H1 (cell line): ENCODE measurements at regions not wholly inside any gene's neighbourhood (a gene's known extent, or its start where the extent isn't known, plus 50 kb on each side); places are given as distances from the start of the nearest gene placed in this dataset.

ENCODE experiments used
- CTCF ChIA-PET: fragments of 300-600 bp; sonication (Branson Sonifier 250); formaldehyde crosslinking; loops from one replicate; lab custom pipeline; 2021; ENCODE audit not compliant: partially characterized antibody; lab: Charles Lee
- POLR2A ChIA-PET: fragments of 300-600 bp; sonication (Branson Sonifier 250); formaldehyde crosslinking; loops from one replicate; lab custom pipeline; 2021; ENCODE audit warnings: inconsistent platforms; ENCODE audit not compliant: partially characterized antibody; lab: Charles Lee
- DNase-seq, 2 experiments: peaks; one replicate each; pipeline versions ENCODE4 v3.0.0 to v3.0.0-alpha.2; 2010 to 2022; ENCODE audit warnings: low spot score in 2 of 2, low read depth in 1 of 2, mixed read lengths in 1 of 2
- FAIRE-seq: peaks from 2 replicates; lab custom pipeline; 2011; peaks lifted over from hg19 to GRCh38; lab: Jason Lieb, UNC
- H2AFZ ChIP-seq: 2 replicates; pipeline ENCODE4 v1.8.1; 2012; ENCODE audit warnings: low read length, inconsistent platforms
- H2AK5ac ChIP-seq: 2 replicates; pipeline ENCODE4 v1.6.1; 2013; ENCODE audit warnings: low read depth, low read length
- H2BK120ac ChIP-seq: replicated peaks from 2 replicates; pipeline ENCODE3; 2013; ENCODE audit warnings: low read depth, low read length, inconsistent platforms
- H2BK12ac ChIP-seq: 2 replicates; pipeline ENCODE4 v1.6.1; 2013; ENCODE audit warnings: low read depth, low read length
- H2BK15ac ChIP-seq: 2 replicates; pipeline ENCODE4 v1.6.1; 2013; ENCODE audit warnings: low read length
- H2BK20ac ChIP-seq: 2 replicates; pipeline ENCODE4 v1.6.1; 2013; ENCODE audit warnings: low read length
- H2BK5ac ChIP-seq: 2 replicates; pipeline ENCODE4 v1.6.1; 2013; ENCODE audit warnings: low read depth, low read length
- H3K14ac ChIP-seq: 2 replicates; pipeline ENCODE4 v1.6.1; 2013; ENCODE audit warnings: inconsistent platforms; ENCODE audit not compliant: insufficient read length
- H3K18ac ChIP-seq: 2 replicates; pipeline ENCODE4 v1.6.1; 2013; ENCODE audit warnings: low read length; ENCODE audit errors: extremely low read depth
- H3K23ac ChIP-seq: 2 replicates; pipeline ENCODE4 v1.6.1; 2013; ENCODE audit warnings: inconsistent platforms; ENCODE audit not compliant: insufficient read length
- H3K23me2 ChIP-seq: 2 replicates; pipeline ENCODE4 v1.6.1; 2013; ENCODE audit warnings: low read depth, low read length
- H3K27ac ChIP-seq: 2 replicates; pipeline ENCODE4 v1.6.1; 2011; ENCODE audit warnings: low read depth, low read length, inconsistent platforms
- H3K27me3 ChIP-seq, 4 experiments: replicated peaks in 1 of 4; 1 replicate in 1 of 4; 2 replicates in 3 of 4; pipeline versions ENCODE4 v1.6.1 to v1.8.1; 2011 to 2013; ENCODE audit warnings: low read length in 3 of 4, mild to moderate bottlenecking in 3 of 4, inconsistent platforms in 2 of 4, mixed read lengths in 2 of 4, moderate library complexity in 1 of 4; ENCODE audit not compliant: control insufficient read depth in 3 of 4, insufficient read depth in 3 of 4; ENCODE audit errors: extremely low read depth in 1 of 4
- H3K36me3 ChIP-seq, 4 experiments: 2 replicates each; pipeline versions ENCODE4 v1.6.1 to v1.8.1; 2011 to 2013; ENCODE audit warnings: mild to moderate bottlenecking in 4 of 4, low read length in 3 of 4, moderate library complexity in 2 of 4, control low read depth in 1 of 4, inconsistent platforms in 1 of 4; ENCODE audit not compliant: insufficient read depth in 4 of 4, control insufficient read depth in 2 of 4
- H3K4ac ChIP-seq: replicated peaks from 2 replicates; pipeline ENCODE3; 2013; ENCODE audit warnings: low read length, low read depth, mixed read lengths, inconsistent platforms; ENCODE audit not compliant: insufficient read length
- H3K4me1 ChIP-seq, 4 experiments: replicated peaks in 1 of 4; 1 replicate in 1 of 4; 2 replicates in 3 of 4; pipeline versions ENCODE4 v1.6.1 to v1.8.1; 2011 to 2013; ENCODE audit warnings: low read length in 3 of 4, inconsistent platforms in 2 of 4, mixed read lengths in 1 of 4; ENCODE audit not compliant: insufficient read depth in 4 of 4, control insufficient read depth in 3 of 4
- H3K4me2 ChIP-seq, 2 experiments: 2 replicates each; pipeline versions ENCODE4 v1.6.1 to v1.8.1; 2011 to 2013; ENCODE audit warnings: low read depth in 2 of 2, low read length in 2 of 2, control low read depth in 1 of 2, inconsistent platforms in 1 of 2, mild to moderate bottlenecking in 1 of 2; ENCODE audit not compliant: insufficient read depth in 1 of 2
- H3K4me3 ChIP-seq, 4 experiments: fragments of 200-600, 300-600 bp in 1 of 4; sonication (generic), shearing (Covaris generic), sonication (Bioruptor Twin) in 1 of 4; 2 replicates each; pipeline versions ENCODE4 v1.5.1 to v1.8.1; 2011 to 2016; ENCODE audit warnings: low read length in 4 of 4, low read depth in 3 of 4, control low read depth in 2 of 4, inconsistent platforms in 2 of 4, mild to moderate bottlenecking in 2 of 4, mixed read lengths in 1 of 4, moderate library complexity in 1 of 4; ENCODE audit not compliant: insufficient read depth in 2 of 4; ENCODE audit errors: extremely low read depth in 1 of 4
- H3K56ac ChIP-seq: replicated peaks from 2 replicates; pipeline ENCODE3; 2013; ENCODE audit warnings: low read depth, mild to moderate bottlenecking, mixed read lengths, low read length, inconsistent platforms; ENCODE audit not compliant: insufficient read length
- H3K79me1 ChIP-seq: 2 replicates; pipeline ENCODE4 v1.6.1; 2013; ENCODE audit warnings: low read depth, low read length, control low read depth
- H3K79me2 ChIP-seq, 2 experiments: 2 replicates each; pipeline versions ENCODE4 v1.6.1 to v1.8.1; 2012 to 2013; ENCODE audit warnings: low read length in 2 of 2, mild to moderate bottlenecking in 2 of 2, inconsistent platforms in 1 of 2; ENCODE audit not compliant: insufficient read depth in 2 of 2, control insufficient read depth in 1 of 2
- H3K9ac ChIP-seq, 4 experiments: replicated peaks in 1 of 4; 1 replicate in 1 of 4; 2 replicates in 3 of 4; pipeline versions ENCODE4 v1.6.1 to v1.8.1; 2011 to 2013; ENCODE audit warnings: low read depth in 3 of 4, low read length in 3 of 4, control low read depth in 2 of 4, mild to moderate bottlenecking in 2 of 4, moderate library complexity in 2 of 4, inconsistent platforms in 1 of 4; ENCODE audit errors: extremely low read depth in 1 of 4
- H3K9me3 ChIP-seq, 2 experiments: 2 replicates each; pipeline versions ENCODE4 v1.6.1 to v1.8.1; 2012 to 2013; ENCODE audit warnings: mild to moderate bottlenecking in 2 of 2, moderate library complexity in 2 of 2, control low read depth in 1 of 2, inconsistent platforms in 1 of 2, low read depth in 1 of 2, low read length in 1 of 2, mixed read lengths in 1 of 2; ENCODE audit not compliant: insufficient read depth in 2 of 2
- H4K20me1 ChIP-seq, 2 experiments: replicated peaks in 1 of 2; 2 replicates each; pipeline versions ENCODE3 to v1.8.1; 2011 to 2013; ENCODE audit warnings: inconsistent platforms in 2 of 2, low read length in 2 of 2, mild to moderate bottlenecking in 1 of 2; ENCODE audit not compliant: insufficient read depth in 2 of 2, control insufficient read depth in 1 of 2
- H4K5ac ChIP-seq: 2 replicates; pipeline ENCODE4 v1.6.1; 2013; ENCODE audit warnings: low read length, low read depth, mixed read lengths, inconsistent platforms; ENCODE audit not compliant: insufficient read length
- H4K8ac ChIP-seq: 2 replicates; pipeline ENCODE4 v1.8.0; 2013; ENCODE audit warnings: mild to moderate bottlenecking, moderate library complexity, low read length, inconsistent platforms; ENCODE audit not compliant: insufficient read depth; ENCODE audit errors: extremely low read depth
- H4K91ac ChIP-seq: replicated peaks from 2 replicates; pipeline ENCODE3; 2013; ENCODE audit warnings: low read length, mixed read lengths, inconsistent platforms; ENCODE audit not compliant: insufficient read length
- CHD1 ChIP-seq: IDR thresholded peaks from 2 replicates; pipeline ENCODE4 v1.6.1; 2012; ENCODE audit warnings: low read depth, low read length, improper control_type of control experiment
- EGR1 ChIP-seq: IDR thresholded peaks from 2 replicates; pipeline ENCODE4 v1.6.1; 2011; ENCODE audit warnings: low read depth, low read length, borderline replicate concordance
- EZH2 ChIP-seq: fragments of 200-600 bp; sonication (generic); IDR thresholded peaks from 2 replicates; pipeline ENCODE4 v1.7.1; 2012; ENCODE audit warnings: low read depth, mild to moderate bottlenecking, moderate library complexity, low read length, inconsistent platforms; ENCODE audit not compliant: severe bottlenecking
- HDAC6 ChIP-seq: IDR thresholded peaks from one replicate; pipeline ENCODE4 v1.7.1; 2012; ENCODE audit warnings: low read depth, mild to moderate bottlenecking, inconsistent platforms, low read length, moderate library complexity
- RAD21 ChIP-seq, 2 experiments: IDR thresholded peaks in 1 of 2; conservative IDR thresholded peaks in 1 of 2; 2 replicates each; pipeline ENCODE4 v1.6.1; 2011; ENCODE audit warnings: low read depth in 2 of 2, low read length in 2 of 2, improper control_type of control experiment in 1 of 2, inconsistent platforms in 1 of 2, mild to moderate bottlenecking in 1 of 2, moderate library complexity in 1 of 2
- WGBS, 2 experiments: shearing (Covaris generic) in 1 of 2; methylation state at CpG; one replicate each; pipeline versions ENCODE4 v1.1.6 to v1.1.7; 2013 to 2015; ENCODE audit warnings: low lambda C conversion rate in 2 of 2, mixed read lengths in 2 of 2, inconsistent platforms in 1 of 2, low coverage in 1 of 2, missing lambda C conversion rate in 1 of 2; ENCODE audit not compliant: insufficient replicate concordance in 2 of 2, insufficient coverage in 1 of 2, insufficient read length in 1 of 2; ENCODE audit errors: extremely low coverage in 1 of 2, missing lambda C conversion rate in 1 of 2; 5-methylcytosine and 5-hydroxymethylcytosine counted together

- Histone ChIP-seq H4K91ac (no peak overlapping the region), H2BK12ac (no peak overlapping the region), H3K9me3 (no peaks in the 10 kb centered on the region), H3K79me2 (no peaks in the 10 kb centered on the region), H4K5ac (no peak overlapping the region), H3K27me3 (no peaks in the 10 kb centered on the region), H2AFZ (no peak overlapping the region), H3K9ac (no peak overlapping the region), H3K56ac (no peak overlapping the region), H2AK5ac (no peak overlapping the region), H3K18ac (no peak overlapping the region), H3K27ac (no peak overlapping the region), H3K4ac (no peak overlapping the region), H4K8ac (no peak overlapping the region), H2BK15ac (no peak overlapping the region), H2BK5ac (no peak overlapping the region), H3K79me1 (no peaks in the 10 kb centered on the region), H3K4me2 (no peak overlapping the region), H3K23me2 (no peaks in the 10 kb centered on the region), H3K4me1 (no peaks in the 10 kb centered on the region), H2BK20ac (no peak overlapping the region), H3K4me3 (no peak overlapping the region), H3K23ac (no peak overlapping the region), H4K20me1 (no peaks in the 10 kb centered on the region), H2BK120ac (no peak overlapping the region), H3K14ac (no peak overlapping the region), H3K36me3 (no peaks in the 10 kb centered on the region)
- FAIRE-seq, result no peak
- no peak for DNase-seq
- 96% methylated on average over 1 of the region's 1 CpG; no CpG with 5 or more reads in 1 of the 2 experiments for WGBS, 2 experiments
- no peak for TF ChIP-seq RAD21 (IDR thresholded peaks at IDR 0.05 in 1 of 2, conservative IDR thresholded peaks at IDR 0.05 in 1 of 2; ENCODE audit: low read depth in 2 of 2, low read length in 2 of 2)
- TF ChIP-seq CHD1, result no peak
- TF ChIP-seq EZH2, result no peak
- no peak for TF ChIP-seq HDAC6
- no peak for TF ChIP-seq EGR1
- ChIA-PET POLR2A (no interaction called here), CTCF (interaction anchor here (1.6 kb wide), 1 partner anchor 10 kb away, joined by 3 read pairs; no protein-coding TSS in a partner anchor)
Observed at GRCh38 chr13:102461302-102461701, 59.5 kb upstream of the FGF14 start.
